GM12891 (cell line): ENCODE measurements at regions not wholly inside any gene's neighbourhood (a gene's known extent, or its start where the extent isn't known, plus 50 kb on each side); places are given as distances from the start of the nearest gene placed in this dataset.

Experiments
- POLR2A ChIP-seq: IDR thresholded peaks from 2 replicates; pipeline ENCODE4 v1.6.1; 2011; ENCODE audit warnings: low read depth, low read length, control low read depth
- POLR2AphosphoS5 ChIP-seq: IDR thresholded peaks from 2 replicates; pipeline ENCODE4 v1.6.1; 2011; ENCODE audit warnings: low read depth, low read length, control low read depth
- TAF1 ChIP-seq: IDR thresholded peaks from 2 replicates; pipeline ENCODE4 v1.6.1; 2011; ENCODE audit warnings: low read depth, low read length, control low read depth

DNA sequence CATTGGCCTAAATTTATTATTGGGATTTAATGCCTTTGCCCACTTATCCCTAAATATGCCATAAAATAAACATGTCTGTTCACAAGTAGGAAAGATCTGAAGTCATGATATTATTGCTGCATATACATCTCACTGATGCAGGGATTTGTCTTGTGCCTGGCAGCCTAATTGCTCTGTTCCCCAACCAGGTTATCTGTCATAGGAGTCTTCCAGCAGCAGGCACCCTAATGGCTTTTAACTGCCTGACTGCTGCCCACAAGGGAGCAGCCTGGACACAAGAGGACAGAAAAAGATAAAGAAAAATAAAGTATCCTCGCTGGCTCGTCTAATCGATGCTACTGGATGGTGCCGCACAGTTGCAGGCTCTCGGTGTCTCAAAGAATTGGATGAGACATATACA lies 337.6 kb upstream of the FAR2 start:
- TF ChIP-seq POLR2A (no peak), POLR2AphosphoS5 (no peak), TAF1 (no peak)
